ENCODE measurements at regions not wholly inside any gene's neighbourhood (a gene's known extent, or its start where the extent isn't known, plus 50 kb on each side); places are given as distances from the start of the nearest gene placed in this dataset.

DNA sequence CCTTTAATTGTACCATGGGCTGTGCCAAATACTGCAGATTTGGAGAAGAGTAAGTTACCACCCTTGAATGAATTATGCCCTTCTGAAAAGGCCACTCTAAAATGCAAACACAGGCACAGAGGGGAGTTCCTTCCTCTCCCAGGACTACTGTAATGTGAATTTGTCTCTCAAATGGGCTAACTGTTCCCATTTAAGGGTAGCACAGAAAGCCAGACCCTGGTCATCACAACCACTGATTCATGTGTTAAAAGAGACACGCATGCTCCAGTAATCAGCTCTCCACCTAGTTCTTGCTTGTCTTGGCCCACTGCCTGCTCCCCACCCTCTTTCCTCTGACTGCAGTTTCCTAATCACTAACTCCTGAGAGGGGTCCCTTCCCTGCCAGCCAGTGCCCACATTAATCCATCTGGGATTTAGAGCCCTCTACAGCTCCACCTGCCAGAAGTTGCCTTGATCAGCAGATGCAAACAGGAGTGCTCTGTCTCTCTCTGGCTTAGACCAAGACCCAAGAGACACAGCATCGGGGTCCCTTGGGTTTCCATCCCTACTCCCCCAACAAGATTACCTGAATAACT lies 382.4 kb downstream of the TMEM167A start:
- Histone ChIP-seq H3K9me3 (no peaks in the 10 kb centered on the region), H3K4me3 (no peak overlapping the region), H3K27ac (no peak overlapping the region), H3K27me3 (replicated peaks in 1 of 7) (no peaks in the 10 kb centered on the region), H3K36me3 (no peaks in the 10 kb centered on the region), H3K4me1 (peaks cover 0 to 4% (median 0%) of the 10 kb centered on the region in 6 donors)
- 81 to 92% (median 83%) methylated on average over 2 of the region's 2 CpGs for WGBS, 5 donors
- intact Hi-C loops (cut with DNase I; ENCODE audit: low total_unique reads), result no loop called here
- no peak for DNase-seq
- TF ChIP-seq POLR2A (IDR thresholded peaks at IDR 0.05), result no peak

DNA sequence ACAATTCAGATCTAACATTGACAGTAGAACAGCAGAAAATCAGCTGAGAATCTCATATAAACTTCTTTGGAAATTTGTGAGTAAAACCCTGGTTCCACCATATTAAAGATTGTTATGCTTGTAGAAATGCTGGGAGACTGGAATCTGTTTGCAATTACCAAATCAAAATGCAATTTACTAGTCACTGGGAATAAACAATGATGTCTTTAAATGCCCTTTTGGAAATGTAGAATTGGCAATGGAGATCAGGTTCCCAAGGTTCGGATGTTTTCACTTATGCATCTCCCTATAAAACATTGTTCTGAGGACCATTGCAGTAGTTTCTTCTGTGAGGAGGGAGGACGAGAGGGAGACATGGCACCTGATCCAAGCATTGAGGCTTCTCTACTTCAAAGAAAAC lies 384.4 kb downstream of the TMEM167A start:
- no peaks in the 10 kb centered on the region for H3K27me3 ChIP-seq (replicated peaks in 1 of 7)
- TF ChIP-seq POLR2A (IDR thresholded peaks at IDR 0.05) (no peak), CTCF (IDR thresholded peaks at IDR 0.05 in 8 of 11, conservative IDR thresholded peaks at IDR 0.05 in 3 of 11) (no peak), POLR2AphosphoS5 (IDR thresholded peaks at IDR 0.05) (no peak)
- 72 to 86% (median 83%) methylated on average over 2 of the region's 2 CpGs for WGBS, 5 donors
- H3K4me1 ChIP-seq, result peaks cover 0 to 4% (median 0%) of the 10 kb centered on the region in 6 donors
- no peak overlapping the region for H3K4me3 ChIP-seq
- no peaks in the 10 kb centered on the region for H3K9me3 ChIP-seq
- H3K36me3 ChIP-seq, result no peaks in the 10 kb centered on the region
- no peak for DNase-seq
- intact Hi-C loops (cut with DNase I; ENCODE audit: low total_unique reads), result no loop called here
- H3K27ac ChIP-seq, result no peak overlapping the region

DNA sequence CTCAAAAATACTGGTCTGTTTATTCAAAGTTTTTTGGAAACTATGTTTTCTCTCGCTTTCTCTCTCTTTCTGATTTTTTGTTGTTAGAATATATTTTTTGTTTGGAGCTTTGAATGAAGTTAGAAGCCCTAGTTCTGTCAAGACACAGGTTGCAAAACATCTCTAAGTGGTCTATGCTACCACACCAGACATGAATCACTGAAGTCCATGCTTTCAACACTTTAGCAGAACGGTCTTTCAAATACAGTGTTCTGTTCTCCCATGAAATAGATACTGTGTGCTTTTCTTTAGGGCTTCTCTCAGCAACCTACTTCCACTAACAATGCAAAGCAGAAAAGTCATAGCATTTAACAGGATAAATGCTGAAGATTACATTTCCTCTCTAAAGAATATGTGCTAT lies 392.5 kb downstream of the TMEM167A start:
- H3K27ac ChIP-seq, result no peak overlapping the region
- TF ChIP-seq POLR2AphosphoS5 (IDR thresholded peaks at IDR 0.05) (no peak), POLR2A (IDR thresholded peaks at IDR 0.05) (no peak), CTCF (IDR thresholded peaks at IDR 0.05 in 8 of 11, conservative IDR thresholded peaks at IDR 0.05 in 3 of 11) (no peak)
- no peaks in the 10 kb centered on the region for H3K9me3 ChIP-seq
- intact Hi-C loops (cut with DNase I; ENCODE audit: low total_unique reads), result no loop called here
- no peak for DNase-seq
- H3K27me3 ChIP-seq (replicated peaks in 1 of 7), result no peaks in the 10 kb centered on the region
- H3K4me1 ChIP-seq, result no peaks in the 10 kb centered on the region
- no peak overlapping the region for H3K4me3 ChIP-seq
- WGBS, 5 donors, result 82 to 98% (median 83%) methylated on average over 2 of the region's 2 CpGs
- H3K36me3 ChIP-seq, result no peaks in the 10 kb centered on the region

DNA sequence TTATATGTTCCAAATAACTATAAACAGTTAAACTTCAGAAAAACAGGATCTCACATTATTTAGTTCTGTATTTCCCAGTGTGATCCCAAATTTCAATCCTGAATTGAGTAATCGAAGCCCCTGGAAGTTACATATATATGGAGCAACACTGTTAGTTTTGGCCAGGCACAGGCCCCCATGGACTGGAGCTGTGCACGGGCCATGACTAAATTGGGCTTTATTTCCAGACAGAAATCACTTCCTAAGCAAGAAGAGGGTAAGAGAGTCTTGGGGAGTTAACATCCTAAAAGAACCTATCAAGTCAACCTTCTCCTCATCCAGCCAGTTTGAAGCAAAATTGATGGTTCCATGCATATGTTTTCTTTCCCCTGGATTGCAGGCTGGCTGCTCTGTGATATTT lies 393.0 kb downstream of the TMEM167A start:
- no peak for DNase-seq
- Histone ChIP-seq H3K36me3 (no peaks in the 10 kb centered on the region), H3K27me3 (replicated peaks in 1 of 7) (no peaks in the 10 kb centered on the region), H3K27ac (no peak overlapping the region), H3K4me1 (no peaks in the 10 kb centered on the region), H3K4me3 (no peak overlapping the region), H3K9me3 (no peaks in the 10 kb centered on the region)
- intact Hi-C loops (cut with DNase I; ENCODE audit: low total_unique reads), result no loop called here
- no peak for TF ChIP-seq POLR2A (IDR thresholded peaks at IDR 0.05)
- no peak for TF ChIP-seq CTCF (IDR thresholded peaks at IDR 0.05 in 8 of 11, conservative IDR thresholded peaks at IDR 0.05 in 3 of 11)
- TF ChIP-seq POLR2AphosphoS5 (IDR thresholded peaks at IDR 0.05), result no peak
- 84 to 95% (median 84%) methylated on average over 2 of the region's 2 CpGs for WGBS, 5 donors

- no peaks in the 10 kb centered on the region for H3K27me3 ChIP-seq (replicated peaks in 1 of 7)
- DNase-seq, result no peak
- TF ChIP-seq POLR2AphosphoS5 (IDR thresholded peaks at IDR 0.05) (no peak), CTCF (IDR thresholded peaks at IDR 0.05 in 8 of 11, conservative IDR thresholded peaks at IDR 0.05 in 3 of 11) (no peak), POLR2A (IDR thresholded peaks at IDR 0.05) (no peak)
- H3K9me3 ChIP-seq, result no peaks in the 10 kb centered on the region
- WGBS, 5 donors, result 71 to 83% (median 80%) methylated on average over 4 of the region's 4 CpGs
- no peak overlapping the region for H3K4me3 ChIP-seq
- no peaks in the 10 kb centered on the region for H3K36me3 ChIP-seq
- H3K27ac ChIP-seq, result no peak overlapping the region
- no peaks in the 10 kb centered on the region for H3K4me1 ChIP-seq
- intact Hi-C loops (cut with DNase I; ENCODE audit: low total_unique reads), result no loop called here
Observed at GRCh38 chr5:82679660-82680059, 397.5 kb downstream of the TMEM167A start.
